Suprapubic skin (tissue), 4 donors: ENCODE measurements at regions not wholly inside any gene's neighbourhood (a gene's known extent, or its start where the extent isn't known, plus 50 kb on each side); places are given as distances from the start of the nearest gene placed in this dataset.

ENCODE experiments used
- DNase-seq, 2 donors: peaks; one replicate each; pipeline ENCODE4 v3.0.0-alpha.2; 2019; ENCODE audit warnings: low spot score in 2 of 2
- H3K27ac ChIP-seq: fragments of 200-600 bp; sonication (generic); one replicate; pipeline ENCODE4 v1.5.1; 2019
- H3K27me3 ChIP-seq: fragments of 200-600 bp; sonication (generic); one replicate; pipeline ENCODE4 v1.5.1; 2019
- H3K36me3 ChIP-seq: fragments of 200-600 bp; sonication (generic); one replicate; pipeline ENCODE4 v1.5.1; 2019
- H3K4me1 ChIP-seq: fragments of 200-600 bp; sonication (generic); one replicate; pipeline ENCODE4 v1.5.1; 2019
- H3K4me3 ChIP-seq: fragments of 200-600 bp; sonication (generic); one replicate; pipeline ENCODE4 v1.5.1; 2019; ENCODE audit warnings: mild to moderate bottlenecking
- H3K9me3 ChIP-seq: fragments of 200-600 bp; sonication (generic); one replicate; pipeline ENCODE4 v1.5.1; 2019
- CTCF ChIP-seq, 2 donors: fragments of 200-600 bp in 1 of 2; fragments of 450-650 bp in 1 of 2; sonication (generic) in 1 of 2; IDR thresholded peaks; one replicate each; pipeline ENCODE4 v1.5.1; 2016 to 2019; ENCODE audit warnings: antibody characterized with exemption in 2 of 2, mild to moderate bottlenecking in 1 of 2, moderate library complexity in 1 of 2
- EP300 ChIP-seq: sonication (generic); formaldehyde crosslinking; IDR thresholded peaks from one replicate; pipeline ENCODE4 v1.6.1; 2017; ENCODE audit warnings: antibody characterized with exemption
- POLR2A ChIP-seq, 2 donors: fragments of 450-650 bp; IDR thresholded peaks; one replicate each; pipeline ENCODE4 v1.6.1; 2017; ENCODE audit warnings: antibody characterized with exemption in 2 of 2, mild to moderate bottlenecking in 2 of 2, moderate library complexity in 2 of 2
- POLR2AphosphoS5 ChIP-seq, 3 donors: sonication (generic); formaldehyde crosslinking; IDR thresholded peaks; one replicate each; pipeline ENCODE4 v1.6.1; 2017; ENCODE audit warnings: antibody characterized with exemption in 3 of 3
- WGBS: methylation state at CpG from one replicate; pipeline ENCODE4 v1.1.5; 2018; 5-methylcytosine and 5-hydroxymethylcytosine counted together

- H3K27me3 ChIP-seq = no peaks in the 10 kb centered on the region
- TF ChIP-seq POLR2AphosphoS5 (IDR thresholded peaks at IDR 0.05) (no peak), CTCF (IDR thresholded peaks at IDR 0.05) (no peak), POLR2A (IDR thresholded peaks at IDR 0.05) (no peak), EP300 (no peak)
- no peaks in the 10 kb centered on the region for H3K36me3 ChIP-seq
- H3K4me1 ChIP-seq = no peaks in the 10 kb centered on the region
- WGBS = 55% methylated on average over 1 of the region's 1 CpG
- no peak overlapping the region for H3K27ac ChIP-seq
- DNase-seq = no peak
- no peak overlapping the region for H3K4me3 ChIP-seq
- H3K9me3 ChIP-seq = no peaks in the 10 kb centered on the region
Observed at GRCh38 chr9:86843206-86843605, 104.1 kb downstream of the GAS1 start.

- 63% methylated on average over 6 of the region's 6 CpGs for WGBS
Observed at GRCh38 chr9:86842573-86842972, 104.7 kb downstream of the GAS1 start.

GRCh38 chr9:86839522-86839921 is 107.8 kb downstream of the GAS1 start:
- no peak overlapping the region for H3K4me3 ChIP-seq
- H3K27me3 ChIP-seq = no peaks in the 10 kb centered on the region
- no peaks in the 10 kb centered on the region for H3K4me1 ChIP-seq
- H3K27ac ChIP-seq = no peak overlapping the region
- no peaks in the 10 kb centered on the region for H3K9me3 ChIP-seq
- TF ChIP-seq CTCF (IDR thresholded peaks at IDR 0.05) = no peak
- no peak for TF ChIP-seq POLR2A (IDR thresholded peaks at IDR 0.05)
- TF ChIP-seq POLR2AphosphoS5 (IDR thresholded peaks at IDR 0.05) = no peak
- no peak for TF ChIP-seq EP300
- no peaks in the 10 kb centered on the region for H3K36me3 ChIP-seq
- 86% methylated on average over 3 of the region's 3 CpGs for WGBS
- no peak for DNase-seq

More at GRCh38 chr9:86842573-86842972, 104.7 kb downstream of the GAS1 start:
- H3K4me3 ChIP-seq = no peak overlapping the region
- no peaks in the 10 kb centered on the region for H3K36me3 ChIP-seq
- no peak for DNase-seq
- no peaks in the 10 kb centered on the region for H3K4me1 ChIP-seq
- H3K27ac ChIP-seq = no peak overlapping the region
- no peak for TF ChIP-seq EP300
- TF ChIP-seq POLR2A (IDR thresholded peaks at IDR 0.05) = no peak
- TF ChIP-seq CTCF (IDR thresholded peaks at IDR 0.05) = no peak
- TF ChIP-seq POLR2AphosphoS5 (IDR thresholded peaks at IDR 0.05) = no peak
- H3K9me3 ChIP-seq = no peaks in the 10 kb centered on the region
- no peaks in the 10 kb centered on the region for H3K27me3 ChIP-seq

GRCh38 chr9:86838519-86839497 is 108.5 kb downstream of the GAS1 start:
- H3K27me3 ChIP-seq = no peaks in the 10 kb centered on the region
- H3K4me1 ChIP-seq = no peaks in the 10 kb centered on the region
- DNase-seq = no peak
- no peak overlapping the region for H3K4me3 ChIP-seq
- H3K9me3 ChIP-seq = no peaks in the 10 kb centered on the region
- H3K36me3 ChIP-seq = no peaks in the 10 kb centered on the region
- 88% methylated on average over 17 of the region's 17 CpGs for WGBS
- TF ChIP-seq CTCF (IDR thresholded peaks at IDR 0.05) (no peak), POLR2AphosphoS5 (IDR thresholded peaks at IDR 0.05) (no peak), EP300 (no peak)
- H3K27ac ChIP-seq = no peak overlapping the region

- no peaks in the 10 kb centered on the region for H3K36me3 ChIP-seq
- 94% methylated on average over 4 of the region's 4 CpGs for WGBS
- TF ChIP-seq POLR2AphosphoS5 (IDR thresholded peaks at IDR 0.05) (no peak), POLR2A (IDR thresholded peaks at IDR 0.05) (no peak), EP300 (no peak), CTCF (IDR thresholded peaks at IDR 0.05) (no peak)
- no peak for DNase-seq
- no peaks in the 10 kb centered on the region for H3K27me3 ChIP-seq
- H3K27ac ChIP-seq = no peak overlapping the region
- no peaks in the 10 kb centered on the region for H3K4me1 ChIP-seq
- H3K9me3 ChIP-seq = no peaks in the 10 kb centered on the region
- no peak overlapping the region for H3K4me3 ChIP-seq
Observed at GRCh38 chr9:86837345-86837744, 110.0 kb downstream of the GAS1 start.
